ENCODE measurements at regions not wholly inside any gene's neighbourhood (a gene's known extent, or its start where the extent isn't known, plus 50 kb on each side); places are given as distances from the start of the nearest gene placed in this dataset.

DNA sequence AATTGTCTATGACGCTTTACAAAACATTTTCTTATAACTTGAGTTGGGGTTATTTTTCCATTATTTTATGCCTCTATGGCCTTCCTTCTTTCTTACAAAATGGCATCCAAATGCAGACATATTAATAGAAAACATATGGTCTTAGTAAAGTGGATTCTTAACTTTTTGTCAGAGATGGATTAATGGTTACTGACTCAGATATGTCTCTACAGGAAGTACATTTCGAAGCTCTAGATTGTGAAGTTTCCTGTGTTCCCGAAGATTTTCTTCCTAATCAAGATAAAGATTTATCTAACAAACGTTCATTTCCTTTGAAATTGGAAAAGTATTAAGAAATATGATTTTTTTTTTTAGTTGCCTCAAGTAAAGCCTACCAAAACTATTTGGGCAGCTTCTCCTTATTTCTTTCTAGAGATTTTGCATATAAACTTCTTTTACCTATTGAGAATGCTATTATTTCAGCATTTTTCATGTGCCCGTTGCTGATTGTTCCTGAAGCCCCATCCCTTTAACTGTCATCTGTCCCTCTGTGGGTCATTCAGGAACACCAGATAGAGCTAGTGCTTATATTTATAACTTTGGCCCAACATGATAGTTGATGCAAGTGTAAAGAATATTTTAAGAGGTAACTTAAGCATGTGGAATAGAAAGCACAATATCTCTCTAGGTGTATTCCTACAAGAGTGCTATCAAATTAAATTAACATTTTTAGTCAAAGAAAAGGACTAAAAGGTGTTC is 498.0 kb downstream of the CCDC85A start:
- Histone ChIP-seq H4K20me1 (ENCODE audit: control insufficient read depth, insufficient read depth, insufficient read length) (no peaks in the 10 kb centered on the region), H4K8ac (replicated peaks; ENCODE audit: insufficient read length, low read depth, low read length) (no peak overlapping the region), H3K4ac (ENCODE audit: low read depth, low read length) (no peak overlapping the region), H2BK15ac (ENCODE audit: low read depth, low read length) (no peak overlapping the region), H4K91ac (ENCODE audit: insufficient read length, low read depth, low read length) (no peak overlapping the region), H3K4me1 (ENCODE audit: insufficient read depth, low read length) (no peaks in the 10 kb centered on the region), H3K23ac (ENCODE audit: insufficient read length, low read depth, low read length) (no peak overlapping the region), H2AFZ (ENCODE audit: low read length) (no peak overlapping the region), H2BK20ac (ENCODE audit: low read depth, low read length, poor library complexity, severe bottlenecking) (no peak overlapping the region), H3K18ac (ENCODE audit: insufficient read length, low read depth, low read length) (no peak overlapping the region), H3K23me2 (ENCODE audit: insufficient read length, low read depth, low read length, poor library complexity, severe bottlenecking) (no peaks in the 10 kb centered on the region), H3K79me2 (ENCODE audit: insufficient read depth, low read length) (no peaks in the 10 kb centered on the region), H2BK5ac (ENCODE audit: insufficient read length, low read length) (no peak overlapping the region), H3K9ac (ENCODE audit: extremely low read depth, insufficient read length, low read length) (no peak overlapping the region), H3K56ac (ENCODE audit: insufficient read length, low read depth, low read length) (no peak overlapping the region), H4K5ac (ENCODE audit: insufficient read length, low read depth, low read length) (no peak overlapping the region), H2BK12ac (ENCODE audit: insufficient read length, low read depth, low read length) (no peak overlapping the region), H3K14ac (ENCODE audit: insufficient read depth, low read length) (no peak overlapping the region), H3T11ph (ENCODE audit: low read length) (no peak overlapping the region), H3K9me3 (ENCODE audit: control insufficient read depth, low read depth, low read length) (no peaks in the 10 kb centered on the region), H3K27ac (ENCODE audit: insufficient read length, low read depth, low read length) (no peak overlapping the region), H2BK120ac (ENCODE audit: low read depth, low read length, poor library complexity, severe bottlenecking) (no peak overlapping the region), H3K79me1 (ENCODE audit: insufficient read depth, low read depth, low read length, poor library complexity, severe bottlenecking) (no peaks in the 10 kb centered on the region), H3K27me3 (ENCODE audit: insufficient read depth, low read length) (no peaks in the 10 kb centered on the region), H2AK5ac (ENCODE audit: insufficient read length, low read length) (no peak overlapping the region), H3K4me2 (ENCODE audit: insufficient read depth, insufficient read length, low read length) (no peak overlapping the region)
- WGBS (ENCODE audit: extremely low coverage, insufficient read length, low lambda C conversion rate): no CpG with 5 or more reads among the region's 5 CpGs
- TF ChIP-seq, protein P1, sequence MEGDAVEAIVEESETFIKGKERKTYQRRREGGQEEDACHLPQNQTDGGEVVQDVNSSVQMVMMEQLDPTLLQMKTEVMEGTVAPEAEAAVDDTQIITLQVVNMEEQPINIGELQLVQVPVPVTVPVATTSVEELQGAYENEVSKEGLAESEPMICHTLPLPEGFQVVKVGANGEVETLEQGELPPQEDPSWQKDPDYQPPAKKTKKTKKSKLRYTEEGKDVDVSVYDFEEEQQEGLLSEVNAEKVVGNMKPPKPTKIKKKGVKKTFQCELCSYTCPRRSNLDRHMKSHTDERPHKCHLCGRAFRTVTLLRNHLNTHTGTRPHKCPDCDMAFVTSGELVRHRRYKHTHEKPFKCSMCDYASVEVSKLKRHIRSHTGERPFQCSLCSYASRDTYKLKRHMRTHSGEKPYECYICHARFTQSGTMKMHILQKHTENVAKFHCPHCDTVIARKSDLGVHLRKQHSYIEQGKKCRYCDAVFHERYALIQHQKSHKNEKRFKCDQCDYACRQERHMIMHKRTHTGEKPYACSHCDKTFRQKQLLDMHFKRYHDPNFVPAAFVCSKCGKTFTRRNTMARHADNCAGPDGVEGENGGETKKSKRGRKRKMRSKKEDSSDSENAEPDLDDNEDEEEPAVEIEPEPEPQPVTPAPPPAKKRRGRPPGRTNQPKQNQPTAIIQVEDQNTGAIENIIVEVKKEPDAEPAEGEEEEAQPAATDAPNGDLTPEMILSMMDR (conservative IDR thresholded peaks at IDR 0.05): no peak
- Mint-ChIP-seq H3K27me3 (ENCODE audit: low read depth) (no peaks in the 10 kb centered on the region), H3K4me1 (0 out of 4 replicates have a peak, but pooled peaks cover 2 to 3% of the 10 kb centered on the region in 2 experiments), H3K4me3 (no peak overlapping the region), H3K27ac (no peak overlapping the region), H3K9me3 (no peaks in the 10 kb centered on the region), H3K36me3 (ENCODE audit: insufficient read depth in 1 of 3, low read depth in 3 of 3) (no peaks in the 10 kb centered on the region)
- no peak for DNase-seq

Data from H9 (cell line).